ENCODE measurements at regions not wholly inside any gene's neighbourhood (a gene's known extent, or its start where the extent isn't known, plus 50 kb on each side); places are given as distances from the start of the nearest gene placed in this dataset.

DNA sequence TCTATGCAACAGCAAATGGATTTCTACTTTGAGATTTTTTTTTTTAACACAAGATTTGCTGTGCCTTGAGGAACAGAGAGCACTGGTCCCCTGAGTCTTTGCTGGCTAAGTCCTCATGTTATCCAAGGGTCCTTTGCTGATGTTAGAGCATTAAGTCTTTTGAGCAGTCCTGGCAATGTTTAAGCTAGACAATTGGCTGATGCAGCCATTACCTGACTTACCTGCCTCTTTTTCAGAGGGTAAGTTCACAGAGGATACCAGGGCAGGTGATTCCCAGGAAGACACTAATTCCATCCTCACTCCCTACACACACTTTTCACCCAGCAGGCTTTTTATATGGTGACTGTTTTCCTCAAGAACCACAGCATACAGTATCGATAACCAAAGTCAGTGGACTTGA, 337.7 kb downstream of the HDGFL1 start:
- no peak for TF ChIP-seq CTCF (IDR thresholded peaks at IDR 0.05)
- ATAC-seq (ENCODE audit: low FRiP score) = no peak
- DNase-seq (ENCODE audit: low spot score) = no peak

DNA sequence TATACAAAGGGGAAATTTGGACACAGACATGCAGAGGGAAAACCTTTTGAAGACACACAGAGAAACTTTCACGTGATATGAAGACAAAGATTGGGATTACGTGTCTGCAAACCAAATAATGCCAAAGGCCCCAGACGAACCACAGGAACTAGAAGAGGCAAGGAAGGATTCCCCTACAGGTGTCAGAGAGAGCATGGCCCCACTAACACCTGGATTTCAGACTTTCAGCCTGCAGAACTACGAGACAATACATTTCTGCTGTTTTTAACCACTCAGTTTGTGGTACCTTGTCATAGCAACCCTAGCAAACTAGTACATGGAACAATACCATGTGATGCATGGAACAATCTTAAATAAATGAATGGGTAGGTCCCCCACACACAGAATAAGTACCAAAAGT, 341.0 kb downstream of the HDGFL1 start:
- DNase-seq (ENCODE audit: low spot score) = no peak
- no peak for ATAC-seq (ENCODE audit: low FRiP score)
- no peak for TF ChIP-seq CTCF (IDR thresholded peaks at IDR 0.05)

DNA sequence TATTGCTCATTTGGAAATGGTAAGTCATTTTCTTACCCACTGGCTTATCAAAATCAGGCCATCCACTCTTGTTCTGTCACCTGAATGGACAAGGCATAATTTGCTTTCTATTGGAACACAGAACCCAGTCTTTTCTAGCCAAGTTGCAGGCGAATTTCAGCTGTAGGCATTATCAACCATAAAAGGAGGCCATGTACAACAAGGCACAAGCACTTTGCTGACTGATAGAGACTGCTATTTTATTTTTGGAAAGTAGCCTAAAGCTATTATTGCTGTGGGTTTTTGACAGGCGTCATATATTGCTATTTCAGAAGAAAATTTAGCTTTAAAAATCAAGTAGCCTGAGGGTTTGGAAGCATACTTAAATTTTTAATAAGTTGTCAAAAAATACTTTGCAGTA, 344.2 kb downstream of the HDGFL1 start:
- no peak for TF ChIP-seq CTCF (IDR thresholded peaks at IDR 0.05)
- ATAC-seq (ENCODE audit: low FRiP score) (no peak), DNase-seq (ENCODE audit: low spot score) (no peak)

DNA sequence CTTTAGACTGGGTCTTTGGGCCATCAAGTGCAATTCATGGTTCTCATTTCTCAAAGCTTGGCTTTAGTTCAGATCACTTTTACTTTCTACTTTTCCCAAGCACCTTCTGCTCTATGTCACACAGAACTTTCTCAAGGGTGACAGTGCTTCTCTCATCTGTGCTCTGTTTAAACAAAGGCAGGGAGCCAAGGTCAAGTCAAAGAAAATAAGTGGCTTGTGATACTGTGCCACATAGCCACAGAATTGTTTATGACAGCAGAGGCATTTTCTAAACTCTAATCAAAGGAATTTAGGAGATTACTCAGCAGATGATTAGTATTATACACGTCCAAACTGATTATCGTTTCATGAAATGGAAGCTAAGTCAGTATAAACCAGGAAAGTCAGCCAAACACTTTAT, 348.0 kb downstream of the HDGFL1 start:
- TF ChIP-seq CTCF (IDR thresholded peaks at IDR 0.05) = no peak
- DNase-seq (ENCODE audit: low spot score) (no peak), ATAC-seq (ENCODE audit: low FRiP score) (no peak)

DNA sequence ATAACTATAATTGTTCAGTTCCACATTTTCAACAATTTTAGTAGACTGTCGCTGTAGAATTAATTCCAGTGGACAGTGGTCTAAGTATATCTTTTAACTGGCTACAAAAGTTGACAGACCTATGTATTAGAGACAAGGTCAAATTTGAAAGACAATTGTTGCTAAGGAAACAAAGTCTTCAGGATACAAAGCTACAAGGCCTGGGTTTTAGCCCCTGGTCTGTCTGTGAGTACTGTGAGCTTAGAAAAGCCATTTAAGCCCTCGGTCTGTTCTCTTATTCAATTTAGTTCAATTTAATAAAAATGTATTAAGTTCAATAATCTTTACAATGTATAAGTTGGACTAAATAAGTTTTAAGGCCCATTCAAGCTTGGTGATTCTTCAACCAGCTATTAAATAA, 352.5 kb downstream of the HDGFL1 start:
- DNase-seq (ENCODE audit: low spot score) (no peak), ATAC-seq (ENCODE audit: low FRiP score) (no peak)
- TF ChIP-seq CTCF (IDR thresholded peaks at IDR 0.05) = no peak

GRCh38 chr6:22925304-22925835, 356.0 kb downstream of the HDGFL1 start:
- no peak for DNase-seq (ENCODE audit: low spot score)
- no peak for TF ChIP-seq CTCF (IDR thresholded peaks at IDR 0.05)
- no peak for ATAC-seq (ENCODE audit: low FRiP score)

GRCh38 chr6:22925920-22926789, 356.8 kb downstream of the HDGFL1 start:
- DNase-seq (ENCODE audit: low spot score) = no peak
- no peak for TF ChIP-seq CTCF (IDR thresholded peaks at IDR 0.05)

More at GRCh38 chr6:22925920-22926789, 356.8 kb downstream of the HDGFL1 start:
- ATAC-seq (ENCODE audit: low FRiP score) = no peak
